GM23338 (cell line): ENCODE measurements at regions not wholly inside any gene's neighbourhood (a gene's known extent, or its start where the extent isn't known, plus 50 kb on each side); places are given as distances from the start of the nearest gene placed in this dataset.

Experiments
- CTCF ChIP-seq, 2 experiments: fragments of 200-600 bp in 1 of 2; sonication (generic) in 1 of 2; conservative IDR thresholded peaks; 2 replicates each; pipeline versions ENCODE4 v1.5.1 to v1.6.1; 2016 to 2017; ENCODE audit warnings: antibody characterized with exemption in 2 of 2, low read depth in 2 of 2, mild to moderate bottlenecking in 2 of 2, moderate library complexity in 1 of 2
- EZH2 ChIP-seq: fragments of 200-600 bp; sonication (generic); IDR thresholded peaks from one replicate; pipeline ENCODE4 v1.8.0; 2017; ENCODE audit warnings: antibody characterized with exemption, mild to moderate bottlenecking, low read depth; ENCODE audit not compliant: unreplicated experiment
- EZH2phosphoT487 ChIP-seq: fragments of 200-600 bp; sonication (generic); IDR thresholded peaks from one replicate; pipeline ENCODE4 v1.8.1; 2018; ENCODE audit warnings: antibody characterized with exemption; ENCODE audit not compliant: unreplicated experiment
- POLR2AphosphoS5 ChIP-seq: IDR thresholded peaks from 2 replicates; pipeline ENCODE4 v1.6.1; 2016; ENCODE audit warnings: antibody characterized with exemption, low read depth

- TF ChIP-seq EZH2 (no peak), CTCF (conservative IDR thresholded peaks at IDR 0.05; ENCODE audit: low read depth in 2 of 2) (peak; percentile 17 to 27; a peak in 2 of 4 replicates), POLR2AphosphoS5 (no peak), EZH2phosphoT487 (no peak)
These were observed 1107.1 kb upstream of the TMPRSS15 start for GRCh38 chr21:19510653-19511052.
